Lower leg skin (tissue), 4 donors: ENCODE measurements at regions not wholly inside any gene's neighbourhood (a gene's known extent, or its start where the extent isn't known, plus 50 kb on each side); places are given as distances from the start of the nearest gene placed in this dataset.

Experiments used
- DNase-seq, 2 donors: peaks; one replicate each; pipeline ENCODE4 v3.0.0-alpha.2; 2019; ENCODE audit warnings: low spot score in 2 of 2
- H3K4me3 ChIP-seq: fragments of 200-600 bp; sonication (generic); 2 replicates; pipeline ENCODE4 v1.5.1; 2017; ENCODE audit warnings: mild to moderate bottlenecking, low read depth; ENCODE audit not compliant: poor library complexity, severe bottlenecking
- CTCF ChIP-seq, 3 donors: fragments of 450-650 bp; IDR thresholded peaks; one replicate each; pipeline ENCODE4 v1.5.1; 2016; ENCODE audit warnings: antibody characterized with exemption in 3 of 3, mild to moderate bottlenecking in 3 of 3, moderate library complexity in 2 of 3
- POLR2A ChIP-seq, 2 donors: fragments of 450-650 bp; IDR thresholded peaks; one replicate each; pipeline ENCODE4 v1.6.1; 2016 to 2017; ENCODE audit warnings: antibody characterized with exemption in 2 of 2, mild to moderate bottlenecking in 1 of 2, moderate library complexity in 1 of 2
- WGBS, 2 donors: methylation state at CpG; one replicate each; pipeline ENCODE4 v1.1.5; 2018; 5-methylcytosine and 5-hydroxymethylcytosine counted together
- intact Hi-C: fragments of 100-400 bp; cut with DNase I; formaldehyde crosslinking; loops from one replicate; pipeline ENCODE4 v1.15.0; 2023; ENCODE audit warnings: low total_unique reads

GRCh38 chr22:49525360-49525759 is 302.3 kb downstream of the BRD1 start:
- no peak overlapping the region for H3K4me3 ChIP-seq
- no peak for DNase-seq
- intact Hi-C loops, result no loop called here
- WGBS, 2 donors, result 69% methylated on average over 9 of the region's 9 CpGs
- TF ChIP-seq POLR2A (IDR thresholded peaks at IDR 0.05), result no peak
- no peak for TF ChIP-seq CTCF (IDR thresholded peaks at IDR 0.05)

GRCh38 chr22:49524362-49524761 is 303.3 kb downstream of the BRD1 start:
- no peak for DNase-seq
- no peak for TF ChIP-seq CTCF (IDR thresholded peaks at IDR 0.05)
- no peak for TF ChIP-seq POLR2A (IDR thresholded peaks at IDR 0.05)
- intact Hi-C loops, result no loop called here
- 42 to 45% methylated on average over 5 of the region's 5 CpGs for WGBS, 2 donors
- no peak overlapping the region for H3K4me3 ChIP-seq

- DNase-seq, result no peak
- H3K4me3 ChIP-seq, result no peak overlapping the region
- no peak for TF ChIP-seq POLR2A (IDR thresholded peaks at IDR 0.05)
- TF ChIP-seq CTCF (IDR thresholded peaks at IDR 0.05), result no peak
- intact Hi-C loops, result no loop called here
- WGBS, 2 donors, result 50 to 53% methylated on average over 11 to 14 of the region's 15 CpGs
Measured at GRCh38 chr22:49523374-49524008, 304.2 kb downstream of the BRD1 start.

- WGBS, 2 donors, result 80 to 82% methylated on average over 10 of the region's 10 CpGs
- intact Hi-C loops, result no loop called here
- no peak for TF ChIP-seq POLR2A (IDR thresholded peaks at IDR 0.05)
- TF ChIP-seq CTCF (IDR thresholded peaks at IDR 0.05), result no peak
- DNase-seq, result no peak
- no peak overlapping the region for H3K4me3 ChIP-seq
Measured at GRCh38 chr22:49522582-49523373, 304.9 kb downstream of the BRD1 start.

- TF ChIP-seq CTCF (IDR thresholded peaks at IDR 0.05), result no peak
- TF ChIP-seq POLR2A (IDR thresholded peaks at IDR 0.05), result no peak
- WGBS, 2 donors, result 72% methylated on average over 6 of the region's 6 CpGs
- no peak overlapping the region for H3K4me3 ChIP-seq
- intact Hi-C loops, result no loop called here
- DNase-seq, result no peak
Measured at GRCh38 chr22:49521787-49522224, 305.9 kb downstream of the BRD1 start.
